ENCODE measurements at regions not wholly inside any gene's neighbourhood (a gene's known extent, or its start where the extent isn't known, plus 50 kb on each side); places are given as distances from the start of the nearest gene placed in this dataset.

GRCh38 chr4:74665876-74666275 is 128.4 kb downstream of the BTC start:
- intact Hi-C loops (cut with DNase I), result no loop called here
- FAIRE-seq, result no peak
- H3K36me3 ChIP-seq (ENCODE audit: control insufficient read depth in 2 of 3, insufficient read depth in 3 of 3, low read length in 3 of 3), result no peaks in the 10 kb centered on the region

GRCh38 chr4:74667438-74667837 is 126.9 kb downstream of the BTC start:
- H3K27ac ChIP-seq (ENCODE audit: low read depth in 2 of 2, low read length in 2 of 2), result no peak overlapping the region
- no peaks in the 10 kb centered on the region for H3K27me3 ChIP-seq (ENCODE audit: control insufficient read depth, insufficient read depth, low read length)
- no peak for TF ChIP-seq CTCF (IDR thresholded peaks at IDR 0.05; ENCODE audit: borderline replicate concordance, extremely low read depth, insufficient read depth)
- DNase-seq, result no peak
- FAIRE-seq, result no peak
- no peak overlapping the region for H3K9ac ChIP-seq (ENCODE audit: low read length in 3 of 3)
- H3K4me3 ChIP-seq (ENCODE audit: low read length in 3 of 3), result no peak overlapping the region
- intact Hi-C loops (cut with DNase I), result no loop called here
- H3K9me3 ChIP-seq (ENCODE audit: control insufficient read depth in 2 of 3, insufficient read depth in 1 of 3, low read length in 3 of 3), result no peaks in the 10 kb centered on the region
- H3K4me1 ChIP-seq (ENCODE audit: control insufficient read depth in 2 of 3, insufficient read depth in 2 of 3, low read depth in 1 of 3, low read length in 3 of 3), result no peaks in the 10 kb centered on the region
- H3K36me3 ChIP-seq (ENCODE audit: control insufficient read depth in 2 of 3, insufficient read depth in 3 of 3, low read length in 3 of 3), result no peaks in the 10 kb centered on the region

More at GRCh38 chr4:74665876-74666275, 128.4 kb downstream of the BTC start:
- H3K4me1 ChIP-seq (ENCODE audit: control insufficient read depth in 2 of 3, insufficient read depth in 2 of 3, low read depth in 1 of 3, low read length in 3 of 3), result no peaks in the 10 kb centered on the region
- H3K9me3 ChIP-seq (ENCODE audit: control insufficient read depth in 2 of 3, insufficient read depth in 1 of 3, low read length in 3 of 3), result no peaks in the 10 kb centered on the region
- H3K27ac ChIP-seq (ENCODE audit: low read depth in 2 of 2, low read length in 2 of 2), result no peak overlapping the region
- no peak overlapping the region for H3K4me3 ChIP-seq (ENCODE audit: low read length in 3 of 3)
- no peak overlapping the region for H3K9ac ChIP-seq (ENCODE audit: low read length in 3 of 3)
- no peaks in the 10 kb centered on the region for H3K27me3 ChIP-seq (ENCODE audit: control insufficient read depth, insufficient read depth, low read length)
- TF ChIP-seq CTCF (IDR thresholded peaks at IDR 0.05; ENCODE audit: borderline replicate concordance, extremely low read depth, insufficient read depth), result no peak
- no peak for DNase-seq

- no peak overlapping the region for H3K9ac ChIP-seq (ENCODE audit: low read length in 3 of 3)
- no peaks in the 10 kb centered on the region for H3K4me1 ChIP-seq (ENCODE audit: control insufficient read depth in 2 of 3, insufficient read depth in 2 of 3, low read depth in 1 of 3, low read length in 3 of 3)
- no peaks in the 10 kb centered on the region for H3K9me3 ChIP-seq (ENCODE audit: control insufficient read depth in 2 of 3, insufficient read depth in 1 of 3, low read length in 3 of 3)
- H3K27me3 ChIP-seq (ENCODE audit: control insufficient read depth, insufficient read depth, low read length), result no peaks in the 10 kb centered on the region
- no peaks in the 10 kb centered on the region for H3K36me3 ChIP-seq (ENCODE audit: control insufficient read depth in 2 of 3, insufficient read depth in 3 of 3, low read length in 3 of 3)
- DNase-seq (no peak), FAIRE-seq (no peak)
- H3K4me3 ChIP-seq (ENCODE audit: low read length in 3 of 3), result no peak overlapping the region
- H3K27ac ChIP-seq (ENCODE audit: low read depth in 2 of 2, low read length in 2 of 2), result no peak overlapping the region
- intact Hi-C loops (cut with DNase I), result no loop called here
- TF ChIP-seq CTCF (IDR thresholded peaks at IDR 0.05; ENCODE audit: borderline replicate concordance, extremely low read depth, insufficient read depth), result no peak
Observed at GRCh38 chr4:74667944-74668343, 126.4 kb downstream of the BTC start.

- Histone ChIP-seq H3K9ac (ENCODE audit: low read length in 3 of 3) (no peak overlapping the region), H3K27me3 (ENCODE audit: control insufficient read depth, insufficient read depth, low read length) (no peaks in the 10 kb centered on the region), H3K4me1 (ENCODE audit: control insufficient read depth in 2 of 3, insufficient read depth in 2 of 3, low read depth in 1 of 3, low read length in 3 of 3) (no peaks in the 10 kb centered on the region), H3K36me3 (ENCODE audit: control insufficient read depth in 2 of 3, insufficient read depth in 3 of 3, low read length in 3 of 3) (no peaks in the 10 kb centered on the region), H3K9me3 (ENCODE audit: control insufficient read depth in 2 of 3, insufficient read depth in 1 of 3, low read length in 3 of 3) (no peaks in the 10 kb centered on the region), H3K4me3 (ENCODE audit: low read length in 3 of 3) (no peak overlapping the region), H3K27ac (ENCODE audit: low read depth in 2 of 2, low read length in 2 of 2) (no peak overlapping the region)
- intact Hi-C loops (cut with DNase I), result loop anchor here (10.0 kb wide), 1 partner anchor 305 kb away; the partner anchor contains the start of gene EREG
- TF ChIP-seq CTCF (IDR thresholded peaks at IDR 0.05; ENCODE audit: borderline replicate concordance, extremely low read depth, insufficient read depth), result no peak
- no peak for DNase-seq
- no peak for FAIRE-seq
Observed at GRCh38 chr4:74669702-74670101, 124.6 kb downstream of the BTC start.
